ENCODE measurements at regions not wholly inside any gene's neighbourhood (a gene's known extent, or its start where the extent isn't known, plus 50 kb on each side); places are given as distances from the start of the nearest gene placed in this dataset.

- CTCF ChIA-PET: no interaction called here
- H3K9me3 Mint-ChIP-seq: no peaks in the 10 kb centered on the region
- no peaks in the 10 kb centered on the region for H3K36me3 Mint-ChIP-seq (ENCODE audit: low read depth)
- H3K4me3 Mint-ChIP-seq: no peak overlapping the region
- intact Hi-C loops (cut with micrococcal nuclease): no loop called here
- peaks cover 14% of the 10 kb centered on the region for H3K27me3 Mint-ChIP-seq (ENCODE audit: low read depth)
- no peak overlapping the region for H3K27ac Mint-ChIP-seq
- no peaks in the 10 kb centered on the region for H3K4me1 Mint-ChIP-seq (ENCODE audit: low read depth)
- DNase-seq: no peak
Observed at GRCh38 chr2:198259496-198259895, 455.1 kb downstream of the PLCL1 start.

- Mint-ChIP-seq H3K36me3 (ENCODE audit: low read depth) (no peaks in the 10 kb centered on the region), H3K27me3 (ENCODE audit: low read depth) (peaks cover 13% of the 10 kb centered on the region), H3K9me3 (no peaks in the 10 kb centered on the region), H3K4me1 (ENCODE audit: low read depth) (no peaks in the 10 kb centered on the region), H3K4me3 (no peak overlapping the region), H3K27ac (no peak overlapping the region)
- intact Hi-C loops (cut with micrococcal nuclease): no loop called here
- CTCF ChIA-PET: interaction anchor here (0.8 to 1.4 kb wide), 2 partner anchors 13 to 42 kb away, joined by 3 to 4 read pairs; no protein-coding TSS in a partner anchor
- DNase-seq: no peak
Observed at GRCh38 chr2:198254536-198255090, 450.2 kb downstream of the PLCL1 start.

- DNase-seq: no peak
- no peaks in the 10 kb centered on the region for H3K36me3 Mint-ChIP-seq (ENCODE audit: low read depth)
- CTCF ChIA-PET: no interaction called here
- no peak overlapping the region for H3K4me3 Mint-ChIP-seq
- no peaks in the 10 kb centered on the region for H3K9me3 Mint-ChIP-seq
- intact Hi-C loops (cut with micrococcal nuclease): no loop called here
- H3K27ac Mint-ChIP-seq: no peak overlapping the region
- H3K27me3 Mint-ChIP-seq (ENCODE audit: low read depth): peaks cover 8% of the 10 kb centered on the region
- no peaks in the 10 kb centered on the region for H3K4me1 Mint-ChIP-seq (ENCODE audit: low read depth)
Observed at GRCh38 chr2:198253995-198254394, 449.6 kb downstream of the PLCL1 start.

GRCh38 chr2:198252472-198252871 is 448.1 kb downstream of the PLCL1 start:
- no peak for DNase-seq
- no peaks in the 10 kb centered on the region for H3K9me3 Mint-ChIP-seq
- intact Hi-C loops (cut with micrococcal nuclease): no loop called here
- H3K4me1 Mint-ChIP-seq (ENCODE audit: low read depth): no peaks in the 10 kb centered on the region
- H3K36me3 Mint-ChIP-seq (ENCODE audit: low read depth): no peaks in the 10 kb centered on the region
- CTCF ChIA-PET: no interaction called here
- peaks cover 2% of the 10 kb centered on the region for H3K27me3 Mint-ChIP-seq (ENCODE audit: low read depth)
- no peak overlapping the region for H3K27ac Mint-ChIP-seq
- H3K4me3 Mint-ChIP-seq: no peak overlapping the region

- Mint-ChIP-seq H3K4me1 (ENCODE audit: low read depth) (no peaks in the 10 kb centered on the region), H3K4me3 (no peak overlapping the region), H3K36me3 (ENCODE audit: low read depth) (no peaks in the 10 kb centered on the region), H3K27me3 (ENCODE audit: low read depth) (no peaks in the 10 kb centered on the region), H3K9me3 (no peaks in the 10 kb centered on the region), H3K27ac (no peak overlapping the region)
- no peak for DNase-seq
- intact Hi-C loops (cut with micrococcal nuclease): no loop called here
- CTCF ChIA-PET: no interaction called here
Observed at GRCh38 chr2:198242093-198242492, 437.7 kb downstream of the PLCL1 start.

GRCh38 chr2:198238429-198238828 is 434.0 kb downstream of the PLCL1 start:
- CTCF ChIA-PET: interaction anchor here (0.6 kb wide), 1 partner anchor 46 kb away, joined by 4 read pairs; no protein-coding TSS in a partner anchor
- Mint-ChIP-seq H3K4me1 (ENCODE audit: low read depth) (no peaks in the 10 kb centered on the region), H3K4me3 (no peak overlapping the region)

GRCh38 chr2:198236338-198236737 is 431.9 kb downstream of the PLCL1 start:
- no peak for DNase-seq
- no peaks in the 10 kb centered on the region for H3K4me1 Mint-ChIP-seq (ENCODE audit: low read depth)
- peaks cover 2% of the 10 kb centered on the region for H3K27me3 Mint-ChIP-seq (ENCODE audit: low read depth)
- CTCF ChIA-PET: no interaction called here
- no peak overlapping the region for H3K4me3 Mint-ChIP-seq
- intact Hi-C loops (cut with micrococcal nuclease): no loop called here
- no peak overlapping the region for H3K27ac Mint-ChIP-seq
- H3K36me3 Mint-ChIP-seq (ENCODE audit: low read depth): no peaks in the 10 kb centered on the region
- H3K9me3 Mint-ChIP-seq: no peaks in the 10 kb centered on the region

More at GRCh38 chr2:198238429-198238828, 434.0 kb downstream of the PLCL1 start:
- intact Hi-C loops (cut with micrococcal nuclease): no loop called here
- H3K27me3 Mint-ChIP-seq (ENCODE audit: low read depth): peaks cover 2% of the 10 kb centered on the region
- no peaks in the 10 kb centered on the region for H3K36me3 Mint-ChIP-seq (ENCODE audit: low read depth)
- H3K9me3 Mint-ChIP-seq: no peaks in the 10 kb centered on the region
- H3K27ac Mint-ChIP-seq: no peak overlapping the region
- no peak for DNase-seq

- no peaks in the 10 kb centered on the region for H3K36me3 Mint-ChIP-seq (ENCODE audit: low read depth)
- no peaks in the 10 kb centered on the region for H3K4me1 Mint-ChIP-seq (ENCODE audit: low read depth)
- no peak overlapping the region for H3K4me3 Mint-ChIP-seq
- intact Hi-C loops (cut with micrococcal nuclease): loop anchor here (5.0 kb wide), 1 partner anchor 440 kb away; no protein-coding TSS in a partner anchor
- peaks cover 2% of the 10 kb centered on the region for H3K27me3 Mint-ChIP-seq (ENCODE audit: low read depth)
- CTCF ChIA-PET: interaction anchor here (0.6 to 0.7 kb wide), 2 partner anchors 16 to 71 kb away, joined by 3 to 4 read pairs; no protein-coding TSS in a partner anchor
- no peaks in the 10 kb centered on the region for H3K9me3 Mint-ChIP-seq
- DNase-seq: no peak
- H3K27ac Mint-ChIP-seq: no peak overlapping the region
Observed at GRCh38 chr2:198232281-198232680, 427.9 kb downstream of the PLCL1 start.

GRCh38 chr2:198231562-198231961 is 427.2 kb downstream of the PLCL1 start:
- Mint-ChIP-seq H3K4me1 (ENCODE audit: low read depth) (no peaks in the 10 kb centered on the region), H3K4me3 (no peak overlapping the region), H3K27me3 (ENCODE audit: low read depth) (peaks cover under 1% of the 10 kb centered on the region), H3K27ac (no peak overlapping the region), H3K36me3 (ENCODE audit: low read depth) (no peaks in the 10 kb centered on the region), H3K9me3 (no peaks in the 10 kb centered on the region)
- CTCF ChIA-PET: interaction anchor here (0.6 kb wide), 2 partner anchors 17 to 66 kb away, joined by 4 read pairs; no protein-coding TSS in a partner anchor
- no peak for DNase-seq
- intact Hi-C loops (cut with micrococcal nuclease): loop anchor here (5.0 kb wide), 1 partner anchor 439 kb away; no protein-coding TSS in a partner anchor

- no peak for DNase-seq
- H3K27ac Mint-ChIP-seq: no peak overlapping the region
- intact Hi-C loops (cut with micrococcal nuclease): no loop called here
- CTCF ChIA-PET: interaction anchor here (2.3 kb wide), 1 partner anchor 76 kb away, joined by 10 read pairs; no protein-coding TSS in a partner anchor
- H3K36me3 Mint-ChIP-seq (ENCODE audit: low read depth): no peaks in the 10 kb centered on the region
- no peaks in the 10 kb centered on the region for H3K4me1 Mint-ChIP-seq (ENCODE audit: low read depth)
- H3K27me3 Mint-ChIP-seq (ENCODE audit: low read depth): no peaks in the 10 kb centered on the region
- H3K4me3 Mint-ChIP-seq: no peak overlapping the region
- H3K9me3 Mint-ChIP-seq: no peaks in the 10 kb centered on the region
Observed at GRCh38 chr2:198220763-198221610, 416.6 kb downstream of the PLCL1 start.

GRCh38 chr2:198219292-198219691 is 414.9 kb downstream of the PLCL1 start:
- DNase-seq: no peak
- Mint-ChIP-seq H3K27ac (no peak overlapping the region), H3K9me3 (no peaks in the 10 kb centered on the region), H3K36me3 (ENCODE audit: low read depth) (no peaks in the 10 kb centered on the region), H3K4me1 (ENCODE audit: low read depth) (peaks cover under 1% of the 10 kb centered on the region), H3K27me3 (ENCODE audit: low read depth) (peaks cover 1% of the 10 kb centered on the region), H3K4me3 (no peak overlapping the region)
- CTCF ChIA-PET: interaction anchor here (0.6 to 1.0 kb wide), 2 partner anchors 77 to 96 kb away, joined by 3 to 5 read pairs; no protein-coding TSS in a partner anchor
- intact Hi-C loops (cut with micrococcal nuclease): no loop called here

- CTCF ChIA-PET: no interaction called here
- no peak for DNase-seq
- Mint-ChIP-seq H3K27ac (no peak overlapping the region), H3K4me1 (ENCODE audit: low read depth) (peaks cover 2% of the 10 kb centered on the region), H3K4me3 (no peak overlapping the region), H3K36me3 (ENCODE audit: low read depth) (no peaks in the 10 kb centered on the region), H3K9me3 (no peaks in the 10 kb centered on the region), H3K27me3 (ENCODE audit: low read depth) (peaks cover 3% of the 10 kb centered on the region)
- intact Hi-C loops (cut with micrococcal nuclease): no loop called here
Observed at GRCh38 chr2:198214114-198214596, 409.8 kb downstream of the PLCL1 start.
